Amniotic epithelial cell (primary cell): ENCODE measurements at regions not wholly inside any gene's neighbourhood (a gene's known extent, or its start where the extent isn't known, plus 50 kb on each side); places are given as distances from the start of the nearest gene placed in this dataset.

Experiments
- DNase-seq: peaks from one replicate; pipeline ENCODE4 v3.0.0-alpha.2; 2010; ENCODE audit warnings: low read depth

DNA sequence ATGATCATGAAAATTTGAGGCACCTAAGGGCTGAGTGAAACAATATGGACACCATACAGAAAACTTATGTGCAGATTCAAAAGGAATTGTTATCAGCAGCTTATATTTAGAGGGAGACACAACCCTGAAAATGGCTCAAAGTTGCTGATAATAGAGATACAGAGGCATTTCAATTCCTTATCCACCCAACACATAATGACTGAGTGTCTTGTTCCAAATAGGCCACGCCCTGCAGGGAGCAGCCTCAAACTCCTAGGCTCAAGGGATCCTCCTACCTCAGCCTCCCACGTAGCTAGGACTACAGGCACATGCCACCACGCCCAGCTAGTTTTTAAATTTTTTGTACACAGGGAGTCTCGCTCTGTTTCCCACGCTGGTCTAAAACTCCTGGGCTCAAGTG lies 79.0 kb downstream of the LBH start:
- DNase-seq = no peak

DNA sequence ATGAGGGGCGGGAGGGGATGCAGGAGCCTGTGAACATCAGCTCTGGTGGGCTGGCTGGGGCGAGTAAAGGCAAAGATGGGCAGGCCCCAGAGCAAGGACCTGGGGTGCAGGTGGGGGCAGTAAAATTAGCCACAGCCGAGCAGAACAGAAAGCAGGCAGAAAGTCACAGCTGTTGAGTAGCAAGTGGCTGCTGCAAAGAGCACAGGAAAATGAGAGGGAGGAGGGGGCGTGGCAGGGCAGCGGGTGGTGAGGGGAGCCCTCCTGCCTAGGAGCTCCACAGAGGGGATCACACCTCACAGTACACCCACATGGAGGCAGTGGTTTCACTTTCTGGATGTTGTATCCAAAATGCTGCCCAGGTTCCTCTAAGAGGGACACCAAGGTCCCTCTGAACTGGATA lies 79.6 kb downstream of the LBH start:
- no peak for DNase-seq

DNA sequence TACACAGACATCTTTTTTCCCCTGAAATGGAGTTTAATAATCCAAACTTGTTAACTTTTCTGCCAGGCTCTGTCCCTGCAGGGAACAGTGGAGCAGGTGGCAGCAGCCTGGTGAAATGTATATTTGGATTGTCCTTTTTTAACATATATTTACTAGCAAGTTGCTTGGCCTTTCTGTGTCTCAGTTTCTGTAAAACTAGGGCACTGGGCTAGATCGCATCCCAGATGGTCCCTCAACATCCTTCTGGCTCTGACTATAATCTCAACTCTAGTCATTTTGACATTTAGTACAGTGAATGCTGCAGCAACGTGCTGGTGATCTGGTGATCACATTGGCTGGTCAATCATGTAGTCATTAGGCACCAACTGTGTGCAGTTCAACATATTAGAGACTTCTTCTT lies 80.4 kb downstream of the LBH start:
- DNase-seq = no peak

DNA sequence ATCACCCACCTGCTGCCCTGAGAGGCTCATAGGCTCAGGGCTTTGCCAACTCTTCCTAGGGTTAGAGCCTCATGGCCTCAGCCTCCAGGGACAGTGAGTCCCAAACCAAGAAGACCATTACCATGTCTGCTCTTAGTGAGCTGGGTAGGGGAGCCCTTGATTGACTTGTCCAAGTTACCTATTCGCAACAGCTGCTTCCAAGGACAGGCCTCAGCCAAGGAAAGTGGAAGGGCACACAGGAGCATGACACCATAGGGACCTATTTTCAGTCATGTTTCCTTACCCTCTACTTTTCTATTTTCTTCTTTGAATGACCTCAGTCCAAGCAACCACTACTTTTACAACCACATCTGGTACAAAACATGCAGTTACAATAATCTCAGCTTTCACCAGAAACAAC lies 81.6 kb downstream of the LBH start:
- no peak for DNase-seq

DNA sequence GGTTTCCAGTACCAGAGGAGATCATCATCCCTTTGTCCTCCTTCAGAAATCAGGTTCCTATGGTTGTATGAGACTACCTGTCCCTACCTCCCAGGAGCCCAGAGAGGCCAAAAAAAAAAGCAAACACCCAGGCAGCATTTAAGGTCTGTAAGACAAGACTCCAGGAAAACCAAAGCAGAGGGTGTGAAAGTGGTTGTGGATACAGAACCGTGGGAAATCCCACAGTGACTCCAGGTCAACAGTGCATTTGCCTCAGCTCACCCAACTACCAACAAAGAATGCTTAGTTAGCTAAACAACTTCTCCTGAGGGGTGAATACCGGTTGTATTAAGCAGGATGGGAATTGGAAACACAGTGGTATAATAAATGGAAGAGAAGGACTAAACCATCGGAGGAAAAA lies 83.6 kb downstream of the LBH start:
- DNase-seq = no peak

DNA sequence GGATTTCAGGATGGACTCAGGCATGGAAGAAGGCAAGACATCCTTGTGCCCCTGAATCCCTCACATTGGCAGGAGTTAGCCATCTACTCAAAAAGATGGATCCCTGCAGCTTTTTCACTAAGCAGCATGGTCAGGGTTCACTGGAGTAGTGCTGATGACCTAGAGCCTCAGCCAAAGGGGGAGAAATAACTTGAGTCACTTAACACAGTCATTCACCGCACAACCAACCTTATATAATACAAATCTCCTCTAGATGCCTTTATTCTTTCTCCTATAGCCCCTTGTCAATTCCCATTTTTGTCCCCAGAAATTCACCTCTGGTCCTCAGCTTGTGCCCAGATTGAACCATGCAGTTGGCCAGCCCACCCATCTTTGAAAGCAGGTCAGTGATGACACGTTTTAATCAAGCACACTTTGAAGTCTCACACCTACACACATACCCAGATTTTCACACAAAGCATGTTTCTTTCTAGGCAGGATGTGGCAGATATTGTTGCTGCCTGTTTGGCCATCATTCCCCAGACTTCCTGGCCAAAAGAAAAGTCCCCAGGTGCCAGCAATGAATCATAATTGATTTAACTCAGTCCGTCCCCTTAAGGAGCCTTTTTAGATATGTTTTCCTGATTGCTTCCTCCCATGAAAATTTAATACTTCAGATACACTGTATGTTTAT lies 84.2 kb downstream of the LBH start:
- DNase-seq = no peak

DNA sequence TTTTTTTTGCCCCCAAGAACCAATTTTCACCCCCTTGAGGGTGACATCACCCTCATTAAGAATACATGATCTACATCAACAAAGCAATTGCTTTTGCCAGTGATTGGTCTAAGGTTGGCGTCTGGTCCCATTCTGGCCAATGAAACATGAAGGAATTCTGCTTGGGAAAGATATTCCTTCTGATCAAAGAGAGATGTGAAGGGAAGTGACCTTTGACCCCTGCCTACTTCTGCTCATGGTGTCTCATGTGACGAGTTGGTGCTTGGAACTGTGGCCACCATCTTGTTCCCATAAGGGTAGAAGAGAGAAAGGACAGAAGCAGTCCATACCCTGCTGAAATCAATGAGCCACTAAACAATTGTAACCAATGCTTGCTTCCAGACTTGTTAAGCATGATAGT lies 85.1 kb downstream of the LBH start:
- no peak for DNase-seq

DNA sequence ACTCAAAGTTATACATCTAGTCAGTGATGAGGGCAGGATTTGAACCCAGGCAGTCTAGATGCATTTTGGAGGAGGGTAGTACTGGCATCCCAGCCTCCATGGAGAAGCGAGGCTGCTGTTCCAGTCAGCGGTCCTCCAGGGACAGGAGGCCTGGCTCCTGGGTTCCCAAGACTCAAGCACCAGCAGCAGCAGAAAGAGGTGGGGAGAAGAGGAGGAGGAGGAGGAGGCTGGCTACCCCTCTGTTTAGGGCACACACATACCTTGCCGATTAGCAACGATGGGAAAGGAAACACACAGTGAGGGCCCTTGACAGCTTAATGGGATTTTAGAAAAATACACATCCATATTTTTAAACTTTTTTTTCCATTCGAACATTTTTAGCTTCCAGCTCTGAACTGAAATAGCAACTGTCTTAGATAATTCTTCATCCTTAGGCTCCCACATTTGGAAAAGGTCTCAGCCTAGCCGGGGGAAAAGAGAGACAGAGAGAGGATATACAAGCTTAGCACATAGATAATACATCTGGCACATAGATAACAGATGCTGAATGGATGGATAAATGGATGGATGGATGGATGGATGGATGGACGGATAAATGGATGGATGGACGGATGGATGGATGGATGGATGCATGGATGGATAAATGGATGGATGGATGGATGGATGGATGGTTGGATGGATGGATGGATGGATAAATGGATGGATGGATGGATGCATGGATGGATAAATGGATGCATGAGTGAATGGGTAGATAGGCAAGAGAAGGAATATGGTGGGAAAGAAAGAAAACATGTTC lies 87.9 kb downstream of the LBH start:
- DNase-seq = no peak

DNA sequence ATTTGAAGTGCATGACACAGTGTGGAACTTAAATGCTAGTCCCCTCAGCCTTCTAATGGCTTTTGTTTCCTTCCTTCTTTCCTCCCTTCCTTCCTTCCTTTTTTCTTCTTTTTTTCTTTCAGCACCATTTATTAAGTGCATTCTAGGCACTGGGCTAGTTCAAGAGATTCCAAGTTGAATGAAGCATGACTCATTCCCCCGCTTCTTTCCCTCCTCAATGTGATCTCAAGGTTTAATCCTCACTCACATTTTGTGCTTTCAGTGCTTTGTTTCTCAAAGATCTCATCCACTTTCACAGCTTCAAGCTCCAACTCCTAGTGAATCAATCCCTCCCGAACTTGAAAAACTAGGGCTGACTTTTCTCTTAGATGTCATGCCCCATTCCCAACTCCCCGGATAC lies 90.1 kb downstream of the LBH start:
- DNase-seq = peak; percentile 4

DNA sequence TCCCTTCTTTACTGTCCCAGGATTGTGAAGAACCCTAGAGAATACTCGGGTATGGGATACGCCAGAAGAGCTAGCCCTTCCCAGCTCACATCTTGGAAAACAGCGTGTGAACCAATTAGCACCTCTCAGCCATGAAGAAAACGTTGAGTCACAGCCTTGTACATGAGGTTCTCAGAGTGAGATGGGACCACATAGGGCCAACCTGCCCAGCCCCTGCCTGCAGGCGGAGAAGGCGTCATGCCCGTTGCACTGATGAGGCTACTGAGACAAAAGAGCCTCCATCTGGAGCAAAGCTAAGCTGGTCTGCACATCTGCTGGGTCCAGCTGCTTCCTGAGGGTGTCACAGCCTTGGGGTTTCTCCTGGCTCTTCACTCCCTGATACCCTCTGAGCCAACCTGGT lies 92.2 kb downstream of the LBH start:
- DNase-seq = no peak

DNA sequence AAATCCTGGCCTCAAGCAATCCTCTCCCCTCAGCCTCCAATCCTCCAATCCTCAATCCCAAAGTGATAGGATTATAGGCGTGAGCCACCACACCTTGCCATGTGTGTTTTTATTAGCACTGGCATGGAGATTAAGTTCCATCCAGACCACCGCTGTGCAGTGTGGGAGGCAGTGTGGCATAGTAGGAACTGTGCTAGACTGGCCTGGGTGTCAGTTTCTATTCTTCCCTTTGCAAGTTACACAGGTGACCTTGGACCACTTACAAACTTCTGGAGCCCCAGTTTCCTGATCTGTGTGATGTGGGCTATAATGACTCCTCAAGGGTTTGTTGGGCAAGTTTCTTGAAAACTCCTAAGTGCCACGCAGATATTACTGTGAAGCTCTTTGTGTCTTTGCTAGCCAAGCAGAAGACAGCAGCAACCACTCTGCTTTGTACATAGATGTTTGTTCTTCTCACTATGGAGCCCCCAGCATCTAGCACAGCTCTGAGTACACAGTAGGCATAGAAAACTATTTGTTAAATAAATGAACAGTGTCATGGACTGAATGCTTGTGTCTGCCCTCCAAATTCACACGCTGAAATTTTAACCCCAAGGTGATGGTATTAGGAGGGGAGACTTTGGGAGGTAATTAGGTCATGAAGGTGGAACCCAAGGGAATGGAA lies 93.0 kb downstream of the LBH start:
- no peak for DNase-seq

DNA sequence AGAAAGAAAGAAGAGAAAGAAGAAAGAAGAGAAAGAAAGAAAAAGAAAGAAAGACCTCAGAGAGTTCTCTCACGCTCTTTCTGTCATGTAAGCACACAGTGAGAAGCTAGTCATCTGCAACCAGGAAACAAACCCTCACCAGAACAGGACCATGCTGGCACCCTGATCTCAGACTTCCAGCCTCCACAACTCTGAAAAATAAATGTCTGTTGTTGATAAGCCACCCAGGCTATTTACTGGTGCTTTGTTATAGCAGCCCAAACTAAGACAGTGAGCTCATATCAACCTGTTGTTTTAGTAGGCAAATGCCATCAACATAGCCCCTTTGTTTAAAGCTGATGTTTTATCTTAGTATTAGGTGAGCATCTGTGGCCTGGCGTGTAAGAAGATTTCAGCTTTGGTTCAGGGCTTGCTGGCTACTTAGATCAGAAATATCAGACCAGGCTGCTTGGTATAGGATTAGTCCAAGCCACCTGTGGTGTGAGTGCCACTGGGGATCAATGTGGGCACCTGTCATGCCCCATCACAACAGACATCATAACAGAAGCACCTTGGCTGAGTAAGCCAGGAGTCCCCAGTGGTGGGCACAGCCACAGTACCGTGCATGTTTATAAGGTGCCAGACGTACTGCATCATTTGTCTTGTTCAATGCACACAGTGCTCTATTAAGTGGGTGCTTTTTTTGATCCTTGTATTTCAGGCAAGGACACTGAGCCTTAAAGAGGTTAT lies 94.4 kb downstream of the LBH start:
- no peak for DNase-seq

DNA sequence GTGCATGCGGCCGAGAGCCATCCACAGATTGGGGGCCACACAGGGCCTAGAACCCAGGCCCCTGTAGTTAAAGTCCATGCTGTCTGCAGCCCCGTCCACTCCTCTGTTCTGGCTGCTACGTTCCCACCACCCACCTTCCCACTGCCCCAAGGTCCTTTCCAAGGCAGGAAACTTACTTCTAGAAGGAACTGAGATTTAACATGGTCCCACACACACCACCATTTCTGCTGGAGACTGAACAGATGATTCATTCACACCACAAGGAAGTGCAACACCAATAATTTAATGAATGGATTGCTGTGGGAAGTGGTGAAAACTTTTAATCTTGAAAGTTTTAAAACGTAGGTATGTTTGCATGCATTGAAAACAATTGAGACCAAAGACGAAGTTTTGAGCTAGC lies 95.2 kb downstream of the LBH start:
- no peak for DNase-seq

DNA sequence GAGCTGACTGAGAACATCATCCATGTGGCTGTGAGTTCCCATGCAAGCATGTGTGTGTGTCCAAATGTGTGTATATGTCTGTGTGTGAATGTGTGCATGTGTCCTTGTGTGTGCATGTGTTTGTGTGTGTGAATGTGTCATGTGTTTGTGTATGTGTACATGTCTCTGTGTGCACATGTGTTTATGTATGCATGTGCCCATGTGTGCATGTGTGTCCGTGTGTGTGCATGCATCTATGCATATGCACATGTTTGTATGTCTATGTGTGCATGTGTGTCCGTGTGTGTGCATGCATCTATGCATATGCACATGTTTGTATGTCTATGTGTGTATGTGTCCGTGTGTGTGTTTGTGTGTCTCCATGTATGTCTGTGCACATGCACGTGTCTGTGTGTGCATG lies 99.7 kb downstream of the LBH start:
- no peak for DNase-seq

DNA sequence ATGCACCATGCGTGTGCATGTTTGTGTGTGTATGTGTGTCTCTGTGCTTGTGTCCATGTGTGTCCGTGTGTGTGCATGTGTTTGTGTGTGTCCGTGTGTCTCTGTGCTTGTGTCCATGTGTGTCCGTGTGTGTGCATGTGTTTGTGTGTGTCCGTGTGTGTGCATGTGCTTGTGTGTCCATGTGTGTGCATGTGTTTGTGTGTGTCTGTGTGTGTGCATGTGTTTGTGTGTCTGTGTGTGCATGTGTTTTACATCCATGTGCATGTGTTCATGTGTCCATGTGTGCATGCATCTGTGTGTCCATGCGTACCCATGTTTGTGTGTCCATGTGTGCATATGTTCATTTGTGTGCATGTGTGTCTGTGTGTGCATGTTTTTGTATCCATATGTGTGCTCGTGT lies 100.5 kb downstream of the LBH start:
- DNase-seq = no peak

DNA sequence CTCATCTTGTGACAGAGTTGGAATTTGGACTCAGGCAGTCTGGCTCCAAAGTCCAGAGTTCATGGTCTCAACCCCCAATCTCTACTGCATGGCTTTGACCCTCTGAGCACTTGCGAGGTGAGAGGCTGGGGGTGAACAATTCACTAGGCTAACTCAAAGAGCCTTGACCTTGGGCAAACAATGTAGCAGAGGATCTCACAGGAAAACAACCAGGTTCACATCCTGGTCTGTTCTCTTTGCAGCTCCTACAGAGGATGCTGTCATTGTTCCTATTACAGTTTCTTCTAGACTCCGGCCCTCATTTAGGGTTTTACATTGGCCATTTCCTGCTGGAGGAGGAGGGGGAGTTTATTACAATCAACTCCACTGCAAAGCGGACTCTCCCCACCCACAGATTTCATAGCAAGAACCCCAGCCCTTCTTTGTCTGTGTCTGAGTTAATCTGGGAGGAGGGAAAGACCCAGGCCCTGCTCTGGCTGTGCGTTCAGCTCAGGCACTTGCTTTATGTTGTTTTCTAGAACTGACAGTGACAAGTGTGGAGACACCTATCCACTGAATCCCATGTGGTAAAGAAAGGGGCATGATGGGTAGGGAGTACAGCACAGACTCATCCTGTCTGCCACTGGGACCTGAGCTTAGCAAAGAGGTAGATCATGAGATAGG lies 101.6 kb downstream of the LBH start:
- no peak for DNase-seq

DNA sequence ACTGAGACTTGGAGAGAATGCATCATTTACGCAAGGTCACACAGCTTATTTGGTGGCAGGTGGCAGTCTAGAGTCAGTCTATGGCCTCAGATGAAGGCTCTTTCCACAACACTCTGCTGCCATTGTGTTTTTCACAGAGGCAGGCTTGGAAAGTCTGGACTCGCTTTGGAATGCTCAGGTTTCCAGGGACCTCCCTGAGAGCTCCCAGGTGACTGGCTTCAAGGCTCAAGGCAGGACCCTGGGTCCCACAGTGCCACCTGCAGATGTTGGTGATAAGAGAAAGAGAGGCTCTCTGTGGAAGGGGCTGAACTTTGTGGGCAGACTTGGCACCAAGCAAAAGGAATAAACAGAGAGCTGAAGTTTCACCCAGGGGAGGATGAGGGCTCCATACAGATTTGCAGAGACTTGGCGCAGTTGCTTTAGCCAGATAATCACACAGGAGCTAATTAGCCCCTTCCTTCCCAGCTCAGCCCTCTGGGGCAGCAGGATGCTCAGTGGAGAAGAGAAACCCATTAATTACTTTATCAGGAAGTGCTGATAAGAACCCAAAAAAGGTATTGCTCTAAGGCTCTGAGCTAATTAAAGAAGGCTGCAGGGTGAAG lies 103.5 kb downstream of the LBH start:
- no peak for DNase-seq

DNA sequence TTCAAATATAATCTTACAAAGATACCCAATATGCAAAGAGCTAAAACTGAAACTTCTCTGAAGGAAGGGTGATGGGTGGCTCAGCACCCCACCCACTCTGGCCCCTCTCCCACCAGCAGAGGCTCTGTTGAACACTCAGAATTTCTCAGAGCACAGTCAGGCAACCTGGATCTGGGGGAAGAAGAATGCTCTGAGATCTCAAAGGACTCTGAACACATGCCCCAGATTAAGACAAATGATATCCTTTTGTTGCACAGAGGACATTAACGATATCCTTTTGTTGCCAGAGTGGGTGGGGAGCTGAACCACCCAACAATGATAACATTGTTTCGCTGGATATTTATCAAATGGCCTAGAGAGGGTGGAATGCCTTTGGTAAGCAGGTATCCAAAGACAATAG lies 104.8 kb downstream of the LBH start:
- no peak for DNase-seq

DNA sequence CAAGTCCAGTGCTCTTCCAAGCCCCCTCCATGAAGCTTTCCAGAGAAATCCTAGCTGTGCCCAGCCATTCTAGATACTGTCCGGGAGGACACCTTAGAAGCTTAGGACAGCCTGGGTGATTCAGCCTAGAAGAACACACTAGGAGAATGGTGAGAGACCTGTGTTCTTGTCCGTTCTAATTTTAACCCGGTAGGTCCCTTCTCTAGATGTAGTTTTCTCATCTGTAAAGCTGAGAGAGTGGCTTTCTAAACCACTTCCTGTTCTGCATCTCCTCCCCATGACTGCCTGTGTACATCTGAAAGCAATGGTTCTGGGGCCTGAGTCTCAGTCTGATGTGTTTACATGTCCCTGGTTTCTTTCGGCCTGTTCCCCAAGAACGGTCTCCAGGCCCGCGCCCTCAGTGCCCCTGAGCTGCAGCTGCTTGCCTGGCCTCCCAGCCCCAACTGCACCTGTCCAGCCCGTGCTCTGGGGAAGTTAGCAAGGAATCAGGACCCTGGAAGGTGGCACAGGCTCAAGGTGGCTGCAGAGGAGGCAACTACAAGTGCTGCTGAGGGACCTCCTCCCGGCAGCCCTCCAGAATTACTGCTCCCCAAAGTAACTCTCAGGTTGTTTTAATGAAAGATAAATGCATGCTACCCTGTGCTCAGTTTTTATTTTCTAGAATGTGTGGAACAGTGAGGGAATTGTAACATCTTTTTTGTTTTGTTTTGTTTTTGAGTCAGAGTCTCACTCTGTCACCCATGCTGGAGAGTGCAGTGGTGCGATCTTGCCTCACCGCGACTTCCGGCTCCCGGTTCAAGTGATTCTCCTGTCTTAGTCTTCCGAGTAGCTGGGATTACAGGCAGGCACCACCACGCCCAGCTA lies 105.9 kb downstream of the LBH start:
- DNase-seq = no peak

DNA sequence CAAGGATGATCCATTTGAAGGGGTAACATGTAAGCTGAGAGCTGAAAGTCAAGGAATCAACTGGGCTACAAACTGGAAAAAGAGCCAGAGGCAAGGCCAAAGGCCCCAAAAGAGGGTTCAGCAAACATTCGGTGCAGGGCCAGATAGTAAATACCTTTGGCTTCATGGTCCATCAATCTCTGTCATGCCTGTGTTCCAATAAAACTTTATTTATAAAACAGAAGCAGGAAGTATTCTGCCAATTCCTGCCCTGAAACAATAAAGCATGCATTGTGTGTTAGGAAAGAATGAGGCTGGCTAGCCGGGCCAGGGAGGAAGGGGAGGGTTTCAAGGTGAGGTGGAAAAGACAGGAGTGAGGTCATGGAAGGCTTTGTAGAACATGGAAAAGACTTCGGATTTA lies 107.1 kb downstream of the LBH start:
- no peak for DNase-seq

DNA sequence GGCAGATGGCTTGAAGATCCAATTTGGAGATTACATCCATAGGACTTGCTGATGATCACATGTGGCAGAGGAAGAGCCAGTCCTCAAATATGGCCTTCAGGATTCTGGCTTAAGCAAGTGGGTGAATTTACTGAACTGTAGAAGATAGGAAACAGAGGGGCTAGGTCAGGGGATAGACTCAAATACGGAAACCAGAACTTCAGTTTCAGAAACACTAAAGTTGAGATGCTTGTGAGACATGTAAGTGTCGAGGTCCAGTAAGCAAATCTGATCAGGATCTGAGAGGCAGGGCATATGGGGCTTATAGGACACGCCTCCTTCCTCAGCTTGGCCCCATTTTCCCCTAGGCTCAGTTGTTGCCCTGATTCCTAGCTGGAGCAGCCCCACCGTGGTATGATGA lies 107.7 kb downstream of the LBH start:
- no peak for DNase-seq
